Subcutaneous abdominal adipose tissue (tissue), 5 donors: ENCODE measurements at regions not wholly inside any gene's neighbourhood (a gene's known extent, or its start where the extent isn't known, plus 50 kb on each side); places are given as distances from the start of the nearest gene placed in this dataset.

Source experiments
- H3K27ac ChIP-seq: one replicate; pipeline ENCODE4 v1.7.0; 2013; ENCODE audit warnings: low read depth, mild to moderate bottlenecking, inconsistent platforms, low read length, moderate library complexity
- H3K27me3 ChIP-seq, 5 donors: one replicate each; pipeline ENCODE4 v1.7.0; 2013; ENCODE audit warnings: low read length in 5 of 5, inconsistent platforms in 1 of 5; ENCODE audit not compliant: control insufficient read depth in 5 of 5, insufficient read depth in 4 of 5
- H3K36me3 ChIP-seq, 5 donors: one replicate each; pipeline ENCODE4 v1.7.0; 2013; ENCODE audit warnings: low read length in 5 of 5; ENCODE audit not compliant: control insufficient read depth in 5 of 5, insufficient read depth in 5 of 5
- H3K4me1 ChIP-seq, 5 donors: one replicate each; pipeline ENCODE4 v1.7.0; 2013; ENCODE audit warnings: low read length in 5 of 5, mild to moderate bottlenecking in 3 of 5, moderate library complexity in 1 of 5; ENCODE audit not compliant: control insufficient read depth in 5 of 5, insufficient read depth in 5 of 5
- H3K4me3 ChIP-seq, 5 donors: one replicate each; pipeline ENCODE4 v1.7.0; 2013; ENCODE audit warnings: low read length in 5 of 5, low read depth in 1 of 5
- H3K9ac ChIP-seq, 5 donors: one replicate each; pipeline ENCODE4 v1.7.0; 2013; ENCODE audit warnings: low read length in 5 of 5, mild to moderate bottlenecking in 4 of 5, moderate library complexity in 3 of 5
- H3K9me3 ChIP-seq, 5 donors: one replicate each; pipeline ENCODE4 v1.7.0; 2013; ENCODE audit warnings: low read length in 5 of 5; ENCODE audit not compliant: control insufficient read depth in 5 of 5
- donor health status: healthy.
- donor health status: healthy.
- donor health status: healthy.
- donor health status: healthy.
- donor health status: healthy.

GRCh38 chr7:25375805-25376600 is 147.7 kb upstream of the NPVF start:
- H3K9ac ChIP-seq = no peak overlapping the region
- no peaks in the 10 kb centered on the region for H3K36me3 ChIP-seq
- peaks cover 0 to 2% (median 0%) of the 10 kb centered on the region in 5 donors for H3K4me1 ChIP-seq
- peaks cover 4 to 21% (median 8%) of the 10 kb centered on the region in 5 donors for H3K9me3 ChIP-seq
- H3K27me3 ChIP-seq = peaks cover 0 to 3% (median 0%) of the 10 kb centered on the region in 5 donors
- H3K4me3 ChIP-seq = no peak overlapping the region
- H3K27ac ChIP-seq = no peak overlapping the region

- peaks cover 0 to 3% (median 0%) of the 10 kb centered on the region in 5 donors for H3K27me3 ChIP-seq
- H3K27ac ChIP-seq = no peak overlapping the region
- no peak overlapping the region for H3K9ac ChIP-seq
- H3K4me3 ChIP-seq = no peak overlapping the region
- peaks cover 0 to 4% (median 2%) of the 10 kb centered on the region in 5 donors for H3K4me1 ChIP-seq
- no peaks in the 10 kb centered on the region for H3K36me3 ChIP-seq
- H3K9me3 ChIP-seq = no peaks in the 10 kb centered on the region
Observed at GRCh38 chr7:25379351-25380300, 151.3 kb upstream of the NPVF start.

DNA sequence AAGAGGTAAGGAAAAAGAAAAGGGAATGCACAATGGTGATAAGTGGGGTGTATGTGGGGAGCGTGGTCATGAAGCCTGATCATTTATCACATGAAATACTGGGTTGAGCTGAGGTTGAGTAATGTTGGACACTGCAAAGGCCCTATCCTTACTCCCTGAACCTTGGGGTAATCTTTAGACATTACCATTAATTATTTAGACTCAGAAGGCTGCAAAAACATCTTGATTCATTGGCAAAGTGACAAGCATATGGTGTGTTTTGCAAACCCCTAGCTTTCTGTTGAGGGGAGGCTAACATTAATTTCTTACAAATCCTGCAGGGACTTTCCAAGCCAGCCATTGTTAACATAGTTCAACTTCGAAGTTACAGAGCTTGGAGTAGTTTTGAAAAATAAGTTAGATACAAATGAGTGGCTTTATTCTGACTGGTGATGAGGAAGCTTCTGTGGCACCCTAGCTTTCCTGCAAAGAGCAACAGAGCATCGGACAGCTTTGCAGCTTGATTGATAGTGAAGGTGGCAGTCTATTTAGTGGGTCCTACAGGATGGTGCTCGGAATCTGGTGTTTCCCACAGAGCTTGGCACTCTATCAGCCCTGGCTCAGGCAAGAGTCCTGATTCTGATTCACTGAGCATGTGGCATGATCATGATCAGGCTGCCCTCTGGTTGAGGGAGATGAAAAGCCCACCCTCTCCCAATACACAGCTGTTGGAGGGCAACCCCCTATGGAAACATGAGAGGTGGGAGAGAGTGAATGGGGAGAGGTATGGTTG is 153.7 kb upstream of the NPVF start:
- Histone ChIP-seq H3K9ac (no peak overlapping the region), H3K9me3 (no peaks in the 10 kb centered on the region), H3K27ac (no peak overlapping the region), H3K27me3 (peaks cover 0 to 3% (median 0%) of the 10 kb centered on the region in 5 donors), H3K36me3 (no peaks in the 10 kb centered on the region), H3K4me3 (no peak overlapping the region), H3K4me1 (peaks cover 0 to 25% (median 19%) of the 10 kb centered on the region in 5 donors)

GRCh38 chr7:25382869-25383268 is 154.6 kb upstream of the NPVF start:
- peaks cover 0 to 25% (median 19%) of the 10 kb centered on the region in 5 donors for H3K4me1 ChIP-seq
- H3K36me3 ChIP-seq = no peaks in the 10 kb centered on the region
- H3K9ac ChIP-seq = no peak overlapping the region
- H3K9me3 ChIP-seq = no peaks in the 10 kb centered on the region
- H3K27ac ChIP-seq = no peak overlapping the region
- no peak overlapping the region for H3K4me3 ChIP-seq
- H3K27me3 ChIP-seq = peaks cover 0 to 2% (median 0%) of the 10 kb centered on the region in 5 donors

DNA sequence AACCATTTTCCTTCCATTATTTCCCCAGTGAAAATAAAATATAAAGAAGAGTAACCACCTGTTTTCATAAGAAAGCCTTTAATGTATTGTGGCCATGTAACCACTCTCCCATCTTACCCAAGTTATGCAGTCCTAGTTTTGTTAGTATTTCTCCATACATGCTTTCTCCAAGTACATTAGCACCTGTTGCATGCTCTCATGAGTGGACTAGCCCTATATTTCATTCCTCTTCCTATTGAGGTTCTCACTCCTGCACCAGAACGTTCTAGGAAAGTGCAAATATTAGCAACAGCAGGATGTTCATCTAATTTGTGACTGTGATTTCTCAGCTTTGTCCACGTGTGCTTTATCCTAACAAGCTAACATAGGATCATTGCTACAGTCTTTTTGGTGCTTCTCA is 155.1 kb upstream of the NPVF start:
- H3K4me3 ChIP-seq = no peak overlapping the region
- H3K36me3 ChIP-seq = no peaks in the 10 kb centered on the region
- H3K9me3 ChIP-seq = no peaks in the 10 kb centered on the region
- no peak overlapping the region for H3K27ac ChIP-seq
- H3K27me3 ChIP-seq = no peaks in the 10 kb centered on the region
- no peak overlapping the region for H3K9ac ChIP-seq
- peaks cover 0 to 25% (median 19%) of the 10 kb centered on the region in 5 donors for H3K4me1 ChIP-seq

GRCh38 chr7:25384788-25385505 is 156.7 kb upstream of the NPVF start:
- H3K4me3 ChIP-seq = no peak overlapping the region
- H3K36me3 ChIP-seq = no peaks in the 10 kb centered on the region
- H3K9me3 ChIP-seq = no peaks in the 10 kb centered on the region
- no peaks in the 10 kb centered on the region for H3K27me3 ChIP-seq
- H3K27ac ChIP-seq = no peak overlapping the region
- no peak overlapping the region for H3K9ac ChIP-seq
- H3K4me1 ChIP-seq = peaks cover 0 to 27% (median 19%) of the 10 kb centered on the region in 5 donors

- Histone ChIP-seq H3K36me3 (no peaks in the 10 kb centered on the region), H3K27me3 (no peaks in the 10 kb centered on the region), H3K4me1 (peaks cover 0 to 27% (median 19%) of the 10 kb centered on the region in 5 donors), H3K27ac (no peak overlapping the region), H3K9ac (no peak overlapping the region), H3K4me3 (no peak overlapping the region), H3K9me3 (no peaks in the 10 kb centered on the region)
Observed at GRCh38 chr7:25385506-25386136, 157.3 kb upstream of the NPVF start.

DNA sequence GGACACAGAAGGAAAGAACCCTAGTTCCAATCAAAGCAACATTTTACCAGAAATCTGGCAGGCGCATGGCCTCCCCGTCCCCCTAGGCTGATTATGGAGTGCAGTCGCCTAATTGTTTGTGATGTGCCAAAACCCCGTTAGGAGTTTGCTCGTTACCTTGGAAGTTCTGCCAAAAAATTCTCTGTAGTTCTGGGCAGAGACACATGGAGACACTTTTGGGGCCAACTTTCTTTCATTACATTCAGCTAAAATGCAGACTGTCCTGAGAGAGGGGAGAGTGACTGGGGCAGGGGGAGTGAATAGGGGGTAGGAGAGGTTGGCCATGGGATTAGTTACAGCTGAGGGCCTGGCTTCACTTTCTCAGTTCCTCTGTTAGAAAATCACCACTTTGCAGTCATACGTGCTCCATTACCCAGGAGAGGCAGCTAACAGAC is 158.0 kb upstream of the NPVF start:
- Histone ChIP-seq H3K4me1 (peaks cover 0 to 27% (median 19%) of the 10 kb centered on the region in 5 donors), H3K9ac (no peak overlapping the region), H3K36me3 (no peaks in the 10 kb centered on the region), H3K9me3 (no peaks in the 10 kb centered on the region), H3K27me3 (no peaks in the 10 kb centered on the region), H3K27ac (no peak overlapping the region), H3K4me3 (no peak overlapping the region)

DNA sequence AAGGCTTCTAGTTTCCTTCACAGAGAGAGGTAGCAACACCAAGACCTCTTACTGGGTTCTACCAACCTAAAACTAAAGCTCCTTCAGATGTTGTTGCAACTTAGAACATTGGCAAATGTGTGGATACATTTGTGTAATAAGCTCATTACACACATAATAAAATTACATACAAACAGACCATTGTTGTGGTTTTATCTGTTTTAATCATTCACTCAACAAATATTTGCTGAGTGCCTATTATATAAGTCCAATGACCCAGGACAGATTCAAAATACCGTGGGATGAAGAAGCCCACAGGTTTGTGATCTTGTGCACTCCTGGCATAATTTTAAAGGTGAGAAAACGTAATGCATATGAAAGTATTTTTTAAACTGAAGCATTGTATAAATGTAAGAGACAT is 160.4 kb upstream of the NPVF start:
- peaks cover 0 to 27% (median 19%) of the 10 kb centered on the region in 5 donors for H3K4me1 ChIP-seq

More for the DNA sequence above, 160.4 kb upstream of the NPVF start:
- H3K9ac ChIP-seq = no peak overlapping the region
- no peaks in the 10 kb centered on the region for H3K9me3 ChIP-seq
- H3K27me3 ChIP-seq = no peaks in the 10 kb centered on the region
- H3K36me3 ChIP-seq = no peaks in the 10 kb centered on the region
- H3K4me3 ChIP-seq = no peak overlapping the region
- H3K27ac ChIP-seq = no peak overlapping the region
